ENCODE measurements at regions not wholly inside any gene's neighbourhood (a gene's known extent, or its start where the extent isn't known, plus 50 kb on each side); places are given as distances from the start of the nearest gene placed in this dataset.

DNA sequence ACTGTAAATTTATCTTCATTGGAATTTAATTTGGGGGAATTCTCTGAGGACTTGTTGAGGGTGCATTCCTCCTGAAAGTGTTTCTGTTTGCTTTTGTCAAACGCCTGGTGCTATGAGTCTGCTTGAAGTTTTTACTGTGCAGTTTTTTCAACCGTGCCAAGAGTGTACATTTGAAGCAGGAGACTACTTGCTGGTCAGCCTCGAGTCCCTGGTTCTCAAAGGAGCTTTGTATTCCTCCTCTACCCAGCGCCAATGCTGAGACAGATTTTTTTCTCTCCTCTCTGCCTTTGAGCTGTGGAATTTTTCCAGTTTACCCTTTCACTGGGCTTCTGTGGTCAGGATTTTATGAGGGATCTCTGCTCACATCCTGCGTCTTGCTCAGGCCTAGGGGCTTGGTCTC, 62.1 kb downstream of the NPY start:
- TF ChIP-seq CTCF (IDR thresholded peaks at IDR 0.05; ENCODE audit: borderline replicate concordance, extremely low read depth, low read length, poor library complexity, severe bottlenecking) = no peak
- no peak for TF ChIP-seq EZH2 (IDR thresholded peaks at IDR 0.05; ENCODE audit: borderline replicate concordance, low read depth, low read length, severe bottlenecking)

Data from DND-41 (cell line).